HG03521 (cell line): ENCODE measurements at regions not wholly inside any gene's neighbourhood (a gene's known extent, or its start where the extent isn't known, plus 50 kb on each side); places are given as distances from the start of the nearest gene placed in this dataset.
"Not testable (repeated sequence)": the region's sequence is repeated elsewhere in the genome, so short reads cannot be mapped to it uniquely, and the experiment has no call there.

Experiments
- ATAC-seq: cut with Tn5 transposase; IDR thresholded peaks from one replicate; pipeline ENCODE4 v1.9.1; 2021; ENCODE audit warnings: mild to moderate bottlenecking, moderate library complexity; ENCODE audit not compliant: unreplicated experiment

DNA sequence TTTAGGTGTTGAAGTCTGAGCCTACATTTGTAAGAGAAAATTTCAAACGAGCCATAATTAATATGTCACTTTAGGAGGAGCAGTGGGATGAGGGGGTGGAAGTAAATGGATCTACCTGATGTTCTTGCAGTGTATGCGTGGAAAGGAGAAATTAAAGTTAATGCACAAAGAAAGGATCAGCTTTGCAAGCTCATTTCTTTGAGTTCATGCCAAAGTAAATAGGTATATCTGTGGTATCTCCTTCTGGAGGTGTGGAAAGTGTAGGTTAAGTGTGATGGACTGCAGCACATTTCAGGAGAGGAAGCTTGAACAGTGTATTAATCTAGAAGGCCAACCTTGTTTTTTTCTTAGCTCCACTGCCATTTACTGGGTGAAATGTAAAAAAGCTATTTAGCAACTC lies 307.5 kb upstream of the ZEB2 start:
- ATAC-seq: no peak

DNA sequence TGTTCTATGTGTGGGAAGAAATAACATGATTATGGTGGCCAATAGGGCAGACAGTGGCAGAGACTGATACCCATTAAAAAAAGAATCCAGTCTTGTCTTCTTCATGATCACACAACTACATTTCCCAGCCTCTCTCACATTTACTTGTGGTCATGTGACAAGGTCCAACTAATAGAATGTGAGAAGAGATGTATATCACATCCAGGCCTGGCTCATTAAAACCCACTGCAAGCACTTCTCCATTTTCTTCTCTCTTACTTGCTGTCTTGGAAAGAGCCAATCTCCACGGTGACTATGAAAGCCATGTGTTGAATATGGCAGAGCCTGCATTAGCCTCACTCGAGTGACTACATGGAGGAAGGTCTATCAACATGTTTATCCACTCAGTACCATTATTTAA lies 306.2 kb upstream of the ZEB2 start:
- no peak for ATAC-seq

DNA sequence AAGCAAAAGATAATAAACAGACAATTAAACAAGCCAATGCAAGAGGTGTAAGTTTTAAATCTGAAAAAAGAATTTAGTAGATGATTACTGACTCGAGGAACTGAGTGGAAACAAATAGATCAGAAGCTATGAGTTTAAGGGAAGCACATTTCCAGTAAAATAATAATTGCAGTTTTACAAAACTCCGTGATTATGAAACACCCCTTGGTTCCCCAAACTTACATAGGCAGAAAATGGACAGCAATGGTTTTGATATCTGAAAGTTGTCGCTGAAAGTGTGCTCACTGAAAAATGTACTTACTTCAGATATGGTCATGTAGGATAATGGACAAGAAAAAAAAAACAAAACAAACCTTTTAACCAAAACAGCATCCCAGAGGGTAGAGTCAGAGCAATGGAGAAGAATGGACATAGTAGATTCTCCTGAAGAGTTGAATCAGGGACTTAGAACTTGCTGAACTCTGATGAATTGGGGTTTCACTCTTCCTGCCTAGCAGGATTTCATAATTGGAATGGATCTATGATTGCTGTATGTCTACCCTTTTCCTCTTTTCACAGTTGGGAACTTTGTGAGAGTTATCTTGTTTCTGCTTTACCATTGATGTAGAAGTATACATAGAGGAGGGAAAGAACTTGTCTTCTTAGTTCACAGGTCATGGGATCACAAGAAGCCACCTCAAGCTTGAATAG lies 305.6 kb upstream of the ZEB2 start:
- no peak for ATAC-seq

DNA sequence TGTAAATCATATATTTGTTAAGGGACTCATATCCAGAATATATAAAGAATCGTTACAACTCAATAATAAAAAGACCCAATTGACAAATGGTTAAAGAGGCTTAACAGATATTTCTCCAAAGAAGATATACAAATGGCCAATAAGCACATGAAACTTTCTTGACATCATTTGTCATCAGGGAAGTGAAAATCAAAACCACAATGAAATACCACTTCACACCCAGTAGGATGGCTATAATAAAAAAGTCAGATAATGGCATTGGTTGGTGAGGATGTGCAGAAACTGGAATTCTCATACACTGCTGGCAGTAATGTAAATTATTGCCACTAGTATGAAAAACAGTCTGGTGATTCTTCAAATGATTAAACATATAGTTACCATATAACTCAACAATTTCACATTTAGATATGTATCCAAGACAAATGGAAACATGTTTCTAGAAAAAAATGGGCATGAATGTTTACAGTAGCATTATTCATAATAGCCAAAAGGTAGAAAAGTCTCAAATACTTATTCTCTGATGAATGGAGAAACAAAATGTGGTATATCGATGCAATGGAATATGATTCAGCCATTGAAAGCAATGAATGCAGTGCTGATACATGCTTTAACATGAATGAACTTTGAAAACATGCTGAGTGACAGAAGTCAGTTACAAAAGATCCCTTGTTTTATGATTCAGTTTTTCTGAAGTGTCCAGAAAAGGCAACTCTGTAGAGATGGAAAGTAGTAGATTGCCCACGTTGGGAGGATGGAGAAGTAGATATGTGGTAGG lies 304.6 kb upstream of the ZEB2 start:
- ATAC-seq: no peak

DNA sequence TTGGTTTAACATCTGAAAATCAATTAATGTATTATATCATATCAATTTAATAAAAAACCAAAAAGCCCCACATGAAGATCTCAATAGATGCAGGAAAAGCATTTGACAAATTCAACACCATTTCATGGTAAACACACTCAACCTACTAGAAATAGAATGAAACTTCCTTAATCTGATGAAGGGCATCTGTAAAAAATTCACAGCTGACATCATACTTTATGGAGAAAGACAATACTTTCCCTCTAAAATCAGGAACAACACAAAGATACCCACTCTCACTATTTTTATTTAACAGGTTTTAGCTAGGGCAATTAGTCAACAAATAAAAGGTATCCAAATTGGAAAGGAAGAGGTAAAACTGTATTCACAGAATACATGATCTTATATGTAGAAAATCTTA lies 303.0 kb upstream of the ZEB2 start:
- ATAC-seq: no peak

DNA sequence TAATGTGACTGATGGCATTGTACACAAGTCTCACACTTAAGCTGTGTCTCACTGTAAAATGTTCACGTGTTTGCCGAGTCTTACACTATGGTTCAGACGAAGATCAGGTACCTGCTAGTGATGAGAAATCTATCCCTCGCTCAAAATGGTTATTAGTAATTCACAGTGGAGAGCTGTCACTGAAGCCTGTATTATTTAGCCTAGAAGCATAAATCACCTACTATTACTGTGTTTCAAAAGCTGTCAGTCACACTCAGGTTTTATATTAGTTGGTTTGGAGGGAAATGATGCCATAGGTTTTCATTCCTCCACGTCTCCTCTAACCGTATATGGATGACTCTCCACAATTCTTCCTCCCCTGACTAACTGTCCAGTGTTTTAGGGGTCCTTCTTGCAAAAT lies 292.4 kb upstream of the ZEB2 start:
- ATAC-seq: no peak

DNA sequence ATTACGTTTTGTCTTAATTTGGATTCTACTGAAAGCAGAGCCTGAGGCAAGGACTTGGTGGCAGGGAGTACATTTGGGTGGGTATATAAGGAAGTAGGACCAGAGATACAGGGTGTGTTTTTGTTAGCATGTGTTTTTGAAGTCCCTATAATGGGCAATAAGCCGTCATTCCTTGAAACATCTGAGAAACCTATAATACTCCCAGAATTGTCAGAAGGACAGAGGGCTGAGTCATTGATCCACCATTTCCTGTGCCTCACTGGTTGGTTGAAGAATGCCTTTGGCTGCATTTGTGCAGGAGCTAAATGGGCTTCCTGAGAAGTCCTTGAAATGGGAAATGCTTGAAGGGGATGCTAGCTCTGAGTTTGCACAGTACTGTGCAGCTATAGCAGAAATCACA lies 281.8 kb upstream of the ZEB2 start:
- ATAC-seq: no peak

DNA sequence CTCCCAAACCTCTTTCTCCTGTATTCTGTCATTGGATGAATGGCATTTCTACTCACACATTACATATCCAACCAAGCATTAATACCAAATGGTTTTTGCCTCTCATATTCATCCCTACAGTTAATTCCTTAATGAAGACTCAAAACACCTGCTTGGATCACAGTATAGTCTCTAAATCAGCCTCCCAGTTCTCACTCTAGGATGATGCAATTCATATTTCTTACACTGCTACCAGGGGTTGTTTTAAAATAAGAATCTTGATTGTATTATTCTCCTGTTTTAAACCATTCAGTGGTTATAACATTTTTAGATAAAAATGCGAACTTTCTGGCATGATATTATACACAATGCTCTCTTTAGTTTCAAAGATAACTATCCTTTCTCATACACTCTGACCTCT lies 281.4 kb upstream of the ZEB2 start:
- ATAC-seq: no peak

DNA sequence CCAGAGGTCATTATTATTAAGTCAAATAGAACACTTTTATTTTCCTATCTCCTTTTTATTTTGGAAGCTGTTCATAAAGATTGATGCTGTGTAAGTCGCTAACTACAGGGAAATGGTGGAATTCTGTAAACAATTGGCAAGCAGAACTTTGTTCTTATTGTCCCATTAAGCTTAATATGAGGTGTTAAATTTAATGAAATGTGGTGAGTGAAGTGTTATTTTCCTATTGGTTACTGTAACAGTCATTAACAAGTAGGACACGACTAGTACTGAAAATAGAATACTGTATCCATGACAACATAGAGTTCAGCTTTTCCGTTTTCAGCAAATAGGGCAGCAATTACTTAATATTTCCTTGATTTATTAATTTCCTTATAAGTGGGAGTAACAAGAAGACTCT lies 279.1 kb upstream of the ZEB2 start:
- no peak for ATAC-seq

DNA sequence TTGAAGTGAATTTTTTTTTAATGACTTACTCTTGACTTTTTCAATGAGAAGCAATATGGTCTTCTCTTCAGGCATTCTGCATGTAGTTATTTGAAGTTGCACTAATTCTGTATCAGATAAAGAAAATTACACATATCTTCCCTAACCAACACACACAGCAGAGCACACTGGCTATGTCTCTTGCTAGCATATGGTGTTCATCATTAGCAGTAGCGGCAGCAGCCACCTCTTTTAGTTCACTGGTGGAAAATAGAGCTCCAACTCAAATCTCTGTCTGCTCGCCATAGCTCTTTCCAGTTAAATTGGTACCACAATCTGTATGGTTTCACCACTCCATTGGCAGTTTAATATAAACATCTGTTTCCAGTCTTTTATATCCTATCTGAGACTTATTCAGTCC lies 278.1 kb upstream of the ZEB2 start:
- no peak for ATAC-seq

DNA sequence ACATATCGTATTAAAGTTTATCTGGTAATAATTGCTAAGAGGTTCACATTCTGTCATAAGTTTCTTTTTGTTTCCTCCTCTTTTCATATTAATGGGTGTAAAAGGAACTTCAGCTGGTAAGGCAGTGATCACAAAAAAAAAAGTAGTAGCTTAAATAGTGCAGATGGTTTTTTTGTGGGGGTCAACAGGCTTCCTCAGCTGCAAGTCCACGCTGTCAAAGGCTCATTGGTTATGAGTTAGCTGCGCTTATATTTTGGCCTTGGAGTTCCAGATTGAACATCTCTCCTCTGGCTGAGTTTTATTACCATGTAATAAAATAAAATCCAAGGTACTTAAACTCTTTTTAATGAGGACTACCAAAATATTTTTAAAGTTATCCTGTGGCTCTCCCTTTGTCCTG lies 277.0 kb upstream of the ZEB2 start:
- no peak for ATAC-seq

DNA sequence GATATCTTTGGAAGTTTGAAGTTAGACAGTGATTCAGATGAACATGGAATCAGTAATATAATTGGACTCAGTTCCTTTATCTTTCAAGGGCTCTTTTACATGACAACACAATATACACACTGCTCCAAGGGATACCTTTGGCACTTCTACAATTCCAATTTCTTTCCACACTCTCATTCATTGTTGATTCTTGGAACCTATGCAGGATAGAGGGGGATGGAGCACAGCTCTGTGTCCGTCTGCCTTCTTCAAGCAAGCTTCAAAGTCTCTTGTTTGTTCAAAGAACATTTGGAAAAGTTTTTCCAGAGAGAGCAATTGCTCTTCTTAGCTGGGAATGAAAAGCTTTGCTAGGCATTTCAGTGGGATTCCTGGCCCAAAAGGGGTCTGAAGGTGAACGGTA lies 276.2 kb upstream of the ZEB2 start:
- no peak for ATAC-seq

DNA sequence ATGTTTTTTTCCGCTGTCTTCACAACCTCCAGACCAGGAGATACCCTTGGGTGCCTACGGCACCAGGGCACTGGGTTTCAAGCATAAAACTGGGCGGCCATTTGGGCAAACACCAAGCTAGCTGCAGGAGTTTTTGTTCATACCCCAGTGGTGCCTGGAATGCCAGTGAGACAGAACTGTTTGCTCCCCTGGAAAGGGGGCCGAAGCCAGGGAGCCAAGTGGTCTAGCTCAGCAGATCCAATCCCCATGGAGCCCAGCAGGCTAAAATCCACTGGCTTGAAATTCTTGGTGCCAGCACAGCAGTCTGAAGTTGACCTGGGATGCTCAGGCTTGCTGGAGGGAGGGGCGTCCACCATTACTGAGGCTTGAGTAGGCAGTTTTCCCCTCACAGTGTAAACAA lies 265.3 kb upstream of the ZEB2 start:
- no peak for ATAC-seq

DNA sequence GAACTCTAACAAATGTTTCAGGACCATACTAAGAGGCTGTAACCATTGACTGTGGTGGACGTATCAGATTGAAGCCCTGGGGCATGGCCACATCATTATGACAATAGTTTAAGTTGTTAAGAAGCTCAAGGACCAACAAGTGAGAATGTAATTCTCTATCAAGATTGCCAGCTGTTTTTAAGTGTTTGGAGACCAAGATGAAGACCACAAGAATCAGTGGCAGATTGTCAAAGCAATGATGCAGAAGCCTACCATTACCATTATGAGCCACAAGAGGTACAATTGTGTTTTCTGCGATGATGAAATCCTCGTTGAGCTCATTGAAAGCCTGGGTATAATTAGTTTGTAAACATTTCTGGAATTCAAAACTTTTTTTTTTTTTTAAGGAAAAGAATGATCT lies 261.1 kb upstream of the ZEB2 start:
- ATAC-seq: no peak

DNA sequence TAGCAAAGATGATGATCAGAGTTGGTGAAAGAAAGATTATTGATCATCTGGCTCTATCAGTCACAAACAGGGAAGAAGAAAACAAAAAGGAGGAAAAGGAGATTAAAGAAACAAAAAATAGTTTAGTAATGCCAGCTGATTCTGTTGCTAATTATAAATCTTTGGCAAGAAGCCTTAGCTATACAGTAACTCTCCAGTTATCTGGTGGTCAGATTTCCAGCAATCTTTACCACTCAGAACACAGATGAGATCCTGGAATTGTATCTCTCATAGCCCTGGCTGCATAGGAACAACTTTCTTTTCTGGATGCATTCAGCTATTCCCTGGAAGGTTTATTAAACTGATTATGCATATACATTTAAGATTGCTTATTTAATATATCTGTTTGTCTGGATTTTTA lies 256.8 kb upstream of the ZEB2 start:
- ATAC-seq: no peak

DNA sequence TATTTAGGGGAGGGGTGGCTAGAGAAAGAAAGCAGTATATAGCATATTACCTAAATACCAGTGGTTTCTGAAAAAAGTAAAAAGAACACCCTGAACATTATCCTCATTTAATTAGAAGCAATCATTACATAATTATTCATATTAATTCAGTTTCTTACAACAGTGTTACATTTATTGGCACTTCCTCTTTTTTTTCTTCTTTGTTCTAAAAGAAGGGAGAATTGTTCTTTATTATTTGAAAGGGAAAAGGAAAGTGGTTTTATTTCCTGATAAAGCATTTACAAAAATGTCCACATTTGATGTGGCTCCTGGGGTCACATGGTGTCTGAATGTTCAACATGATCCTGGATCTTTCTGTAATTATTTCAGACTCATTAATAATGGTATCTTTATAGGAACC lies 254.9 kb upstream of the ZEB2 start:
- ATAC-seq: no peak

DNA sequence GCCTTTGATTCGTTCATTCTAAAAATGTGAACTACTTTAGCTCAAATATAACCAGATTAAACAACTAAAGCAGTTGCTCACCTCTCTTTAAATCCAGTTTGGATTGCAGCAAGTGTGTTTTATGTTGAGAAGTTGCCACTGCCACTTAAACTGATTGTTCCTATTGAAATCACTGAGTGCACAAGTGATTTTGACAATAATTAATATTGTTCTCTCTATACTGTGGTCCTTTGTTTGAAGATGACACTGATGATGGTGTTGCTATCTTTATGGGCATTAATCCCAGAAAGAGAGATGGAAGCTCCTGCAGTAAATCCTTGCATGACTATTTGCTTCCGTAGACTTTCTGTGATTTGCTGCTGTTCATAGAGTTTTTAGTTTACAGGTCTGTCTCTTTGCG lies 251.4 kb upstream of the ZEB2 start:
- ATAC-seq: no peak

DNA sequence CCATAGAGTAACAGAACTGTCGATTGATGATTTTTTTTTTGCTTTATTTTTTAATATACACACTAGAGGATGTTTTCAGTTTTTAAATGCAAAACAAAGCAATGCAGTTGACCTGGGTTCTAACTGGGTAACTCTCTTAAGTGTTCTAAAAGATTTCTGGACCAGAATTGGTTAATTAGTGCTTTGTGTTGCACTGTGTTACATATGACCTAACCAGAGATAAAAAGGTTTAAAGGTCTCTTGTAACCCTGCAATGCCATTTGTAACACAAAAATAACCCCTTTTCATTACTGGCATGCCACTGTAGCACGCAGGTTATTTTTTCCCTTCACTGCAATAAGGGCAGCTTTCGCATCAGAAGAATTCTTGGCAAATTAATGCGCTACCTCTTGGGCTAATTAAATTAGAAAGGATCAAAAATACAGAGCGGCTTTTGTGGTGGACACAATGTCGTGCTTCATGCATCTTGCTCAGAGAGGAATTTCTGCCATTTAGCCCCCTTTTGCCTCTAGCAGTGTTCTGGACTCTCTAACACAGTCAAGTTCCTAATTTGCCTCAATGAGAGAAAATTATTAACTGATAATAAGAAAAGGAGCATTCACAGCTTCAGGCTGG lies 250.8 kb upstream of the ZEB2 start:
- no peak for ATAC-seq

DNA sequence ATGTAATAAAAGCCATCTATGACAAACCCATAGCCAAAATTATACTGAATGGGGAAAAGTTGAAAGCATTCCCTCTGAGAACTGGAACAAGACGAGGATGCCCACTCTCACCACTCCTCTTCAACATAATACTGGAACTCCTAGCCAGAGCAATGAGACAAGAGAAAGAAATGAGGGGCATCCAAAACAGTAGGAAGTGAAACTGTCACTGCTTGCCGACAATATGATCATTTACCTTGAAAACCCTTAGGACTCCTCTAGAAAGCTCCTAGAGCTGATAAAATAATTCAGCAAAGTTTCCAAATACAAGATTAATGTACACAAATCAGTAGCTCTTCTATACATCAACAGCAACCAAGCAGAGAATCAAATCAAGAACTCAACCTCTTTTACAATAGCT lies 241.0 kb upstream of the ZEB2 start:
- ATAC-seq: not testable (repeated sequence)

DNA sequence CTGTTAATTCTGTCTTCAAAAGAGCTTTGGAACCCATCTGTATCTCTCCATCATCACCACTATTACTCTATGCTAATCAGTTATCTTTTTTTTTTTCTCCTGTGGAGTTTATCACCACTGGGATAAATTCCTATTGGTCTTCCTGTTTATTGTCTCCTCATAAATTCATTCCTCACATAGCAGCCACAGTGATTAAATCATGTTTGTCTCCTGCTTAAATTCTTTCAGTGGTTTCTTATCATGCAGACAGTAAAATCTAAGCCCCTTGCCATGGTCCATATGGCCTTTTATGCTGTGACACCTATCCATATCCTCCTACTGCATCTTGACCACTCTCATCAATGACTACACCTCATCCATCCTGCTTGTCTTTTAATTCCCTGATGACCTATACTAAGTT lies 239.8 kb upstream of the ZEB2 start:
- no peak for ATAC-seq

DNA sequence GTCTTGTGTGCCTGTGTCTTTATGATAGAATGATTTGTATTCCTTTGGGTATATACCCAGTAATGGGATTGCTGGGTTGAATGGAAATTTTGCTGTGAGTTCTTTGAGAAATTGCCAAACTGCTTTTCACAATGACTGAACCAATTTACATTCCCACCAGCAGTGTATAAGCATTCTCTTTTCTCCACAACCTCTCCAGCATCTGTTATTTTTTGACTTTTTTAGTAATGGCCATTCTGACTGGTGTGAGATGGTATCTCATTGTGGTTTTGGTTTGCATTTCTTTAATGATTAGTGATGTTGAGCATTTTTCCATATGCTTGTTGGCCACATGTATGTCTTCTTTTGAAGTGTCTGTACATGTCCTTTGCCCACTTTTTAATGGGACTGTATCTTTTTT lies 238.3 kb upstream of the ZEB2 start:
- not testable (repeated sequence) for ATAC-seq

DNA sequence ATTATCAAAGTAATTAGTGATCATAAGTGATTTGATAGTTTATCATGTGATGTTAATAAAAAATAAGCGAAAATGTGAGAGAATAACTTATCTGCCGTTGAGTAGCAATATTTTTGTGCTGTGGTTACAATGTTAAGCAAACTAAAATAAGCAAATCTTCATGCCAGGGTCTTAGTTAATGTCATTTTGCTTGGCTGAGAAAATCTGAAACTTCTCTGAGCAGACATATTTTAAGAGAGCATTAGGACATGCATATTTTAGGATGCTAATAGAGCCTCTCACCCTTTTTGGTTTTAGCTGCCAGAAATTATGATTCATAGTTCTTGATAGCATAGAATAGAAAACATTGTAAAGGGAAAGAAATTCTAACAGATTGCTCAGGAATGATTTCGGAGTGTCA lies 233.5 kb upstream of the ZEB2 start:
- ATAC-seq: no peak
